Ascending aorta (tissue), 2 donors: ENCODE measurements at regions not wholly inside any gene's neighbourhood (a gene's known extent, or its start where the extent isn't known, plus 50 kb on each side); places are given as distances from the start of the nearest gene placed in this dataset.

Experiments used
- DNase-seq, 2 donors: peaks; one replicate each; pipeline ENCODE4 v3.0.0-alpha.2; 2019; ENCODE audit warnings: low spot score in 2 of 2
- H3K27ac ChIP-seq, 2 donors: fragments of 200-600 bp; sonication (generic); one replicate each; pipeline ENCODE4 v1.5.1; 2016 to 2017; ENCODE audit warnings: mild to moderate bottlenecking in 1 of 2
- H3K27me3 ChIP-seq: fragments of 200-600 bp; sonication (generic); one replicate; pipeline ENCODE4 v1.5.1; 2017
- H3K36me3 ChIP-seq, 2 donors: fragments of 200-600 bp; sonication (generic); one replicate each; pipeline ENCODE4 v1.5.1; 2016
- H3K4me1 ChIP-seq, 2 donors: fragments of 200-600 bp; sonication (generic); one replicate each; pipeline ENCODE4 v1.5.1; 2016 to 2017; ENCODE audit warnings: mild to moderate bottlenecking in 1 of 2
- H3K4me3 ChIP-seq, 2 donors: fragments of 200-600 bp; sonication (generic); one replicate each; pipeline ENCODE4 v1.5.1; 2016 to 2017; ENCODE audit warnings: mild to moderate bottlenecking in 1 of 2
- H3K9me3 ChIP-seq, 2 donors: fragments of 200-600 bp; sonication (generic); one replicate each; pipeline ENCODE4 v1.5.1; 2016
- CTCF ChIP-seq, 3 experiments: fragments of 200-600 bp in 2 of 3; fragments of 450-650 bp in 1 of 3; sonication (generic) in 2 of 3; IDR thresholded peaks; one replicate each; pipeline ENCODE4 v1.5.1; 2016 to 2019; ENCODE audit warnings: antibody characterized with exemption in 3 of 3, mild to moderate bottlenecking in 1 of 3, moderate library complexity in 1 of 3
- intact Hi-C: fragments of 100-400 bp; cut with DNase I; formaldehyde crosslinking; loops from one replicate; pipeline ENCODE4 v1.15.1; 2023

- no peak overlapping the region for H3K4me3 ChIP-seq
- H3K27ac ChIP-seq = no peak overlapping the region
- DNase-seq = no peak
- intact Hi-C loops = no loop called here
- H3K36me3 ChIP-seq = no peaks in the 10 kb centered on the region
- peaks cover 13 to 25% of the 10 kb centered on the region in 2 donors for H3K4me1 ChIP-seq
- H3K27me3 ChIP-seq = no peaks in the 10 kb centered on the region
- no peaks in the 10 kb centered on the region for H3K9me3 ChIP-seq
- TF ChIP-seq CTCF (IDR thresholded peaks at IDR 0.05) = no peak
These were observed 228.4 kb downstream of the BLID start for GRCh38 chr11:121887569-121887968.

- DNase-seq = no peak
- intact Hi-C loops = no loop called here
- no peak for TF ChIP-seq CTCF (IDR thresholded peaks at IDR 0.05)
- H3K9me3 ChIP-seq = no peaks in the 10 kb centered on the region
- H3K4me3 ChIP-seq = no peak overlapping the region
- H3K4me1 ChIP-seq = peaks cover 10 to 22% of the 10 kb centered on the region in 2 donors
- no peaks in the 10 kb centered on the region for H3K36me3 ChIP-seq
- no peak overlapping the region for H3K27ac ChIP-seq
- no peaks in the 10 kb centered on the region for H3K27me3 ChIP-seq
These were observed 229.0 kb downstream of the BLID start for GRCh38 chr11:121886996-121887395.

- H3K9me3 ChIP-seq = no peaks in the 10 kb centered on the region
- TF ChIP-seq CTCF (IDR thresholded peaks at IDR 0.05) = no peak
- no peaks in the 10 kb centered on the region for H3K27me3 ChIP-seq
- H3K36me3 ChIP-seq = no peaks in the 10 kb centered on the region
- intact Hi-C loops = no loop called here
- no peak overlapping the region for H3K27ac ChIP-seq
- no peak overlapping the region for H3K4me3 ChIP-seq
- DNase-seq = peak; percentile 12 to 70
- peaks cover 5 to 14% of the 10 kb centered on the region in 2 donors for H3K4me1 ChIP-seq
These were observed 229.8 kb downstream of the BLID start for GRCh38 chr11:121886005-121886734.

- H3K9me3 ChIP-seq = no peaks in the 10 kb centered on the region
These were observed 231.4 kb downstream of the BLID start for GRCh38 chr11:121884626-121885025.

GRCh38 chr11:121881806-121882205, 234.2 kb downstream of the BLID start:
- H3K27ac ChIP-seq = no peak overlapping the region
- no peaks in the 10 kb centered on the region for H3K9me3 ChIP-seq
- H3K27me3 ChIP-seq = no peaks in the 10 kb centered on the region
- DNase-seq = no peak
- intact Hi-C loops = no loop called here
- H3K4me3 ChIP-seq = no peak overlapping the region
- H3K4me1 ChIP-seq = peaks cover 0 to 3% of the 10 kb centered on the region in 2 donors
- TF ChIP-seq CTCF (IDR thresholded peaks at IDR 0.05) = no peak
- no peaks in the 10 kb centered on the region for H3K36me3 ChIP-seq

More at GRCh38 chr11:121884626-121885025, 231.4 kb downstream of the BLID start:
- Histone ChIP-seq H3K4me3 (no peak overlapping the region), H3K27ac (no peak overlapping the region), H3K36me3 (no peaks in the 10 kb centered on the region), H3K4me1 (peaks cover 0 to 3% of the 10 kb centered on the region in 2 donors), H3K27me3 (no peaks in the 10 kb centered on the region)
- no peak for DNase-seq
- intact Hi-C loops = no loop called here
- no peak for TF ChIP-seq CTCF (IDR thresholded peaks at IDR 0.05)
